ENCODE measurements at regions not wholly inside any gene's neighbourhood (a gene's known extent, or its start where the extent isn't known, plus 50 kb on each side); places are given as distances from the start of the nearest gene placed in this dataset.

GRCh38 chr22:49427941-49428340 is 399.7 kb downstream of the BRD1 start:
- DNase-seq = no peak

GRCh38 chr22:49427341-49427740 is 400.3 kb downstream of the BRD1 start:
- no peak for DNase-seq

GRCh38 chr22:49426618-49427266 is 400.9 kb downstream of the BRD1 start:
- DNase-seq = no peak

GRCh38 chr22:49426098-49426497 is 401.6 kb downstream of the BRD1 start:
- DNase-seq = no peak

- no peak for DNase-seq
Measured at GRCh38 chr22:49425356-49425755, 402.3 kb downstream of the BRD1 start.

- no peak for DNase-seq
Measured at GRCh38 chr22:49424893-49425270, 402.8 kb downstream of the BRD1 start.

- no peak for DNase-seq
Measured at GRCh38 chr22:49423125-49423650, 404.5 kb downstream of the BRD1 start.

- no peak for DNase-seq
Measured at GRCh38 chr22:49422701-49423100, 405.0 kb downstream of the BRD1 start.

- DNase-seq = no peak
Measured at GRCh38 chr22:49420651-49421050, 407.0 kb downstream of the BRD1 start.

GRCh38 chr22:49419661-49420060 is 408.0 kb downstream of the BRD1 start:
- DNase-seq = no peak

- no peak for DNase-seq
Measured at GRCh38 chr22:49418943-49419342, 408.7 kb downstream of the BRD1 start.

GRCh38 chr22:49418341-49418894 is 409.3 kb downstream of the BRD1 start:
- no peak for DNase-seq

GRCh38 chr22:49417833-49418232 is 409.8 kb downstream of the BRD1 start:
- DNase-seq = no peak

GRCh38 chr22:49417326-49417725 is 410.3 kb downstream of the BRD1 start:
- no peak for DNase-seq

GRCh38 chr22:49415151-49415951 is 412.3 kb downstream of the BRD1 start:
- no peak for DNase-seq

GRCh38 chr22:49413551-49413950 is 414.1 kb downstream of the BRD1 start:
- no peak for DNase-seq

- no peak for DNase-seq
Measured at GRCh38 chr22:49413146-49413545, 414.5 kb downstream of the BRD1 start.

- DNase-seq = no peak
Measured at GRCh38 chr22:49412236-49412635, 415.4 kb downstream of the BRD1 start.

GRCh38 chr22:49411236-49411635 is 416.4 kb downstream of the BRD1 start:
- DNase-seq = no peak

- no peak for DNase-seq
Measured at GRCh38 chr22:49408102-49408836, 419.4 kb downstream of the BRD1 start.

- no peak for DNase-seq
Measured at GRCh38 chr22:49406879-49407587, 420.6 kb downstream of the BRD1 start.

GRCh38 chr22:49406047-49406650 is 421.5 kb downstream of the BRD1 start:
- DNase-seq = no peak
